WERI-Rb-1 (cell line): ENCODE measurements at regions not wholly inside any gene's neighbourhood (a gene's known extent, or its start where the extent isn't known, plus 50 kb on each side); places are given as distances from the start of the nearest gene placed in this dataset.

Experiments
- DNase-seq: peaks from one replicate; pipeline ENCODE4 v3.0.0-alpha.2; 2020
- H3K27ac ChIP-seq: fragments of 250-450 bp; sonication (Bioruptor Pico); 2 replicates; pipeline ENCODE4 v1.5.1; 2020; ENCODE audit warnings: mild to moderate bottlenecking, moderate library complexity
- H3K27me3 ChIP-seq: fragments of 250-450 bp; sonication (Bioruptor Pico); 2 replicates; pipeline ENCODE4 v1.5.1; 2021; ENCODE audit warnings: mild to moderate bottlenecking, low read depth, moderate library complexity; ENCODE audit not compliant: insufficient read depth, severe bottlenecking
- H3K36me3 ChIP-seq: fragments of 250-450 bp; sonication (Bioruptor Pico); 2 replicates; pipeline ENCODE4 v1.5.1; 2020; ENCODE audit warnings: mild to moderate bottlenecking, moderate library complexity
- H3K4me3 ChIP-seq: 2 replicates; pipeline ENCODE4 v1.5.1; 2011; ENCODE audit warnings: low read depth, mild to moderate bottlenecking, control low read depth, low read length
- H3K9me3 ChIP-seq: fragments of 250-450 bp; sonication (Bioruptor Pico); 2 replicates; pipeline ENCODE4 v1.5.1; 2021; ENCODE audit warnings: mild to moderate bottlenecking, moderate library complexity; ENCODE audit not compliant: severe bottlenecking
- TF ChIP-seq, protein P1 (sequence below): IDR thresholded peaks from 2 replicates; pipeline ENCODE4 v1.5.1; 2011; ENCODE audit warnings: low read depth, mild to moderate bottlenecking, control low read depth, inconsistent platforms, low read length

GRCh38 chr6:103729658-103730057 is 1130.1 kb downstream of the HACE1 start:
- TF ChIP-seq, protein P1, sequence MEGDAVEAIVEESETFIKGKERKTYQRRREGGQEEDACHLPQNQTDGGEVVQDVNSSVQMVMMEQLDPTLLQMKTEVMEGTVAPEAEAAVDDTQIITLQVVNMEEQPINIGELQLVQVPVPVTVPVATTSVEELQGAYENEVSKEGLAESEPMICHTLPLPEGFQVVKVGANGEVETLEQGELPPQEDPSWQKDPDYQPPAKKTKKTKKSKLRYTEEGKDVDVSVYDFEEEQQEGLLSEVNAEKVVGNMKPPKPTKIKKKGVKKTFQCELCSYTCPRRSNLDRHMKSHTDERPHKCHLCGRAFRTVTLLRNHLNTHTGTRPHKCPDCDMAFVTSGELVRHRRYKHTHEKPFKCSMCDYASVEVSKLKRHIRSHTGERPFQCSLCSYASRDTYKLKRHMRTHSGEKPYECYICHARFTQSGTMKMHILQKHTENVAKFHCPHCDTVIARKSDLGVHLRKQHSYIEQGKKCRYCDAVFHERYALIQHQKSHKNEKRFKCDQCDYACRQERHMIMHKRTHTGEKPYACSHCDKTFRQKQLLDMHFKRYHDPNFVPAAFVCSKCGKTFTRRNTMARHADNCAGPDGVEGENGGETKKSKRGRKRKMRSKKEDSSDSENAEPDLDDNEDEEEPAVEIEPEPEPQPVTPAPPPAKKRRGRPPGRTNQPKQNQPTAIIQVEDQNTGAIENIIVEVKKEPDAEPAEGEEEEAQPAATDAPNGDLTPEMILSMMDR, result no peak
- Histone ChIP-seq H3K36me3 (no peaks in the 10 kb centered on the region), H3K9me3 (no peaks in the 10 kb centered on the region), H3K4me3 (no peak overlapping the region), H3K27me3 (no peaks in the 10 kb centered on the region), H3K27ac (no peak overlapping the region)
- DNase-seq, result no peak

DNA sequence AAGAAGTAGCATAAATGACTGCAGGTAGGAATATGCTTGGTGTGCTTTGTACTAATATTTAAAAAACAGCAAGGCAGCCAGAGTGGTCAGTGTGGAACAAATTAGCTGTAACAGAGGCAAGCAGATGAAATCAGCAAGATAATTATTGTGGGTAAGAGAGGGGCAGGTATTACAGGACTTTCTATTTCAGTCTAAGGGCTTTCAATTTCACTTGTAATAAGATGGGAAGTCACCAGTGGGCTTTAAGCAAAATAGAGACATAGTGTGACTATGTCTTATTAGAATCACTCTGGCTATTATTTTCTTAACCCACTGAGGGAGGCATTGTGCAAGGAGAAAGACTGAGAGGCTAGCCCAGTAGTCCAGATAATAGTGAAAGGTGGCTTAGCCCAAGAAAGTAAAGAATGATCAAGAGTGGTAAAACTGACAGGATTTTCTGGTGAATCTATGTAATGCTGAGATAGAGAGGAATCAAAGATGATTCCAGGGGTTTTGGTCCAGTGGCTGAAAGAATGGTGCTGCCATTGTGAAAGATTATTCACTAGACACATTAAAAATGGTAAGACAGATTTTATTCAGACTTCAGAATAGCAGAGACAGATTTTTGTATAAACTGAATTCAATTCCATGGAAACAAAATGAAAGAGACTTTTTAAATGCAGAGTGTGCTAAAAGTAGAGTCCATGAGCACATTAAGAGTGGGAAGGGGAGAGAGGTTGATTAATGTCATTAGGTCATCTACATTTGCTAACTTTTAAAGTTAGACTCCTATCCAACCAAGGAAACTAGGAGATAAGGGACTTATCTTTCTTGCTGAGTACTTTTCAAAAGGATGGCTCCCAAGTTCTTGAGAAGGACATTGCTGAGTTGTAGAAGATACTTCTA is 1136.0 kb downstream of the HACE1 start:
- Histone ChIP-seq H3K27me3 (no peaks in the 10 kb centered on the region), H3K36me3 (no peaks in the 10 kb centered on the region), H3K9me3 (no peaks in the 10 kb centered on the region), H3K27ac (no peak overlapping the region), H3K4me3 (no peak overlapping the region)
- DNase-seq, result no peak
- TF ChIP-seq, protein P1, result no peak

DNA sequence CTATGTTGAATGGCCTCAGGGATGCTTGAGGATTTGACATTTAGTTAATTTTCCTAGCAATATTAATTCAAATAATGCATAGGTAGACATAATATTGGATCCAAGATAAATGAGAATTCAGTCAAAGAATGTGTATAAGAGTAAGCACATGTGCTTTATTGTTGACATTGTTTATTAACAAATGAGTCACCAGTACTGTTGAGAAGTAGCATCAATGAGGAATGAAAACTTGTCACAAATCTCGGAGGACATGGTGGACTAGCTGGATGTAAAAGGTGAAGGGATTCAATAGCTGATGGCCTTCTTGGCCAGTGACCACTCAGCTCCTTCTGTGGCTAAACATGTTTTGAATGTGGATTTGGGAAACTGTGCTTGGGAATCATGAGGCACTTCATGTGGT is 1137.0 kb downstream of the HACE1 start:
- DNase-seq, result no peak
- Histone ChIP-seq H3K36me3 (no peaks in the 10 kb centered on the region), H3K27me3 (no peaks in the 10 kb centered on the region), H3K27ac (no peak overlapping the region), H3K9me3 (no peaks in the 10 kb centered on the region), H3K4me3 (no peak overlapping the region)
- TF ChIP-seq, protein P1, result no peak

DNA sequence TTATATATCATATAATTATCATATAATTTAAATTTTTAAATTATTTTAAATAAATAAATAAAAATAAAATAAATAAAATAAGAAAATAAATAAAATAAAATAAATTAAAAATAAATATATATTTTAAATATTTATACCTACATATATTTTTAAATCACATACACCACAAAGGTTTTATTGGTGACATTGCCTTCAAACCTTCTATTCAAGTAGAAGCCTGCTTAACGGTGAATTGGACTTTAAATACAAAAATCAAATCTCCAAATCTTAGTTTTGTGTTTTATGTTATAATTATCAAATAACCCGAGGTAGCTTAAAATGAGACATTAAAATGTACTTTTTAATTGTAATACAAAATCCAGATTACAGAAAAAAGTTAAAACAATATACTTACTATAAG is 1137.8 kb downstream of the HACE1 start:
- no peak overlapping the region for H3K4me3 ChIP-seq
- TF ChIP-seq, protein P1, result no peak
- no peaks in the 10 kb centered on the region for H3K9me3 ChIP-seq
- H3K27ac ChIP-seq, result no peak overlapping the region
- DNase-seq, result no peak
- H3K36me3 ChIP-seq, result no peaks in the 10 kb centered on the region
- H3K27me3 ChIP-seq, result no peaks in the 10 kb centered on the region

DNA sequence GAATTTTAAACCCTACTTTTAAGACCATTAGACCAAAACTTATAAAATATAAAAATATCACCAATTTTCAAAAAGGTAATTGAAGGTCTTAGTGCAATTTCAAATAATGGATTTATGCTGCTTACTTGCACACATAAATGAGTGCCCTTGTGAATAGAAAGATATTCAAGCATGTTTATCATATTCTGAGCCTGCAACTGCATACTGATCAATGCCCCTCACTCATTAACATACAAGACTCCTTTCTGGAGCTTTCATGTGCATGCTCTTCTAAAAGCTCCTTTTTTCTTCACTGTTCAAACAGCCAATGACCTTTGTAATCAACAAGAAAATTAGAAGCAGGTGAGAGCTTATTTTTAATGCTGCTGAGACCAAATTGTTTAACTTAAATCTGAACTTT is 1139.3 kb downstream of the HACE1 start:
- no peak for DNase-seq
- TF ChIP-seq, protein P1, result no peak
- Histone ChIP-seq H3K27me3 (no peaks in the 10 kb centered on the region), H3K36me3 (no peaks in the 10 kb centered on the region), H3K4me3 (no peak overlapping the region), H3K9me3 (no peaks in the 10 kb centered on the region), H3K27ac (no peak overlapping the region)

DNA sequence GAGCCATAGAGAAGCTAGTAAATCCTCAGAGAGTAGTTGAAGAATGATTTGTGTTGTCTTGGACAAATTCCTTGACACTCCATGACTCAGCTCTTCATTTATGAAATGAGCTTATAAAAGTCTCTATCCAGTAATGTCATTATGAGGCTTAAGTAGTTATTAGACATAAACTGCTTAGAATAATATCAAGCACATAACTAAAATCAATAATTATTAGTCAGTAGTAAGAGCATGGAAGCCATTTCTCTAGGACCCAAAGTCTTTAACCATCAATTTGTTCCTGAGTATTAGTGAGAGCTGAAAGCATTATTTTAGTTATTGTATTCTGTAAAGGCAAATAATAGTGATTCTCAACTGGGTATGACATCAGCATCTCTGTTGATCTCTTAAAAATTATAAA is 1140.2 kb downstream of the HACE1 start:
- Histone ChIP-seq H3K4me3 (no peak overlapping the region), H3K27me3 (no peaks in the 10 kb centered on the region), H3K9me3 (no peaks in the 10 kb centered on the region), H3K36me3 (no peaks in the 10 kb centered on the region), H3K27ac (no peak overlapping the region)
- DNase-seq, result no peak
- TF ChIP-seq, protein P1, result no peak
